ENCODE measurements at regions not wholly inside any gene's neighbourhood (a gene's known extent, or its start where the extent isn't known, plus 50 kb on each side); places are given as distances from the start of the nearest gene placed in this dataset.
"Not testable (repeated sequence)": the region's sequence is repeated elsewhere in the genome, so short reads cannot be mapped to it uniquely, and the experiment has no call there.

GRCh38 chr5:134471858-134472449, 53.5 kb upstream of the JADE2 start:
- not testable (repeated sequence) for H3K9me2 ChIP-seq (ENCODE audit: low read depth, low read length); H3K9me3 ChIP-seq (ENCODE audit: low read length); H3K27ac ChIP-seq (ENCODE audit: low read depth, low read length, poor library complexity, severe bottlenecking); H3K36me3 ChIP-seq (ENCODE audit: insufficient read depth, low read length); H3K4me3 ChIP-seq (ENCODE audit: low read depth, low read length, poor library complexity, severe bottlenecking); H3F3A ChIP-seq (ENCODE audit: insufficient read depth, low read length); H3K27me3 ChIP-seq (ENCODE audit: insufficient read depth, low read length); H2AFZ ChIP-seq (ENCODE audit: low read length); H4K20me1 ChIP-seq (ENCODE audit: insufficient read depth, low read length); H3K9ac ChIP-seq (ENCODE audit: low read length); H3K79me2 ChIP-seq (ENCODE audit: insufficient read depth, low read length); H3K4me2 ChIP-seq (ENCODE audit: low read length); H3K4me1 ChIP-seq (ENCODE audit: insufficient read depth, low read length, severe bottlenecking)

DNA sequence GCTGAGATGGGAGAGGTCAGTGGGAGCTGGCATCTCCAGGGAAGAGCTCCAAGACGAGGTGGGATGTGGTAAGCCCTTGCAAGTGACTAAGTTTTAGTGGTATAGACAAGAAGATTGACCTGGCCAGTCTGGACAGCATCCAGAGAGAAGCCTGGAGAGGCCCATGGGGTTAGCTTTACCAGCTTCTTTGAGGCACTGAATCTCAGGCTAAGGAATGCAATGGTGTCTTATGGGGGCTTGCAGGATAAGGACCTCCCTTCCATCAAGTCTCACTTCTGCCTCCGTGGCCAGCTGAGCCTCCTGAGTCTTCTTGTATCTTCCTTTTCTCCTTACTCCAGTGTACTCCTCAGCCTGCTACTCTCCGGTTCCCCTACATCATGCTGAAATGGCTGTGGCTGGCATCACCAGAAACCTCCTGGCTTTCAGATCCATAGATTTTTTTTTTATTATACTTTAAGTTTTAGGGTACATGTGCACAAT, 56.5 kb upstream of the JADE2 start:
- Histone ChIP-seq H3K79me2 (ENCODE audit: insufficient read depth, low read length) (no peaks in the 10 kb centered on the region), H3K9me2 (ENCODE audit: low read depth, low read length) (no peaks in the 10 kb centered on the region), H4K20me1 (ENCODE audit: insufficient read depth, low read length) (no peaks in the 10 kb centered on the region), H3K27ac (ENCODE audit: low read depth, low read length, poor library complexity, severe bottlenecking) (no peak overlapping the region), H3F3A (ENCODE audit: insufficient read depth, low read length) (no peaks in the 10 kb centered on the region), H3K9ac (ENCODE audit: low read length) (no peak overlapping the region), H3K36me3 (ENCODE audit: insufficient read depth, low read length) (no peaks in the 10 kb centered on the region; the same call in 1 of the 2 replicates), H3K27me3 (ENCODE audit: insufficient read depth, low read length) (no peaks in the 10 kb centered on the region), H3K4me1 (ENCODE audit: insufficient read depth, low read length, severe bottlenecking) (peaks cover 17% of the 10 kb centered on the region), H3K9me3 (ENCODE audit: low read length) (no peaks in the 10 kb centered on the region), H3K4me2 (ENCODE audit: low read length) (no peak overlapping the region), H2AFZ (ENCODE audit: low read length) (no peak overlapping the region), H3K4me3 (ENCODE audit: low read depth, low read length, poor library complexity, severe bottlenecking) (no peak overlapping the region)
- TF ChIP-seq EZH2 (IDR thresholded peaks at IDR 0.05; ENCODE audit: borderline replicate concordance, low read length) (no peak), CTCF (IDR thresholded peaks at IDR 0.05; ENCODE audit: low read length) (no peak)

DNA sequence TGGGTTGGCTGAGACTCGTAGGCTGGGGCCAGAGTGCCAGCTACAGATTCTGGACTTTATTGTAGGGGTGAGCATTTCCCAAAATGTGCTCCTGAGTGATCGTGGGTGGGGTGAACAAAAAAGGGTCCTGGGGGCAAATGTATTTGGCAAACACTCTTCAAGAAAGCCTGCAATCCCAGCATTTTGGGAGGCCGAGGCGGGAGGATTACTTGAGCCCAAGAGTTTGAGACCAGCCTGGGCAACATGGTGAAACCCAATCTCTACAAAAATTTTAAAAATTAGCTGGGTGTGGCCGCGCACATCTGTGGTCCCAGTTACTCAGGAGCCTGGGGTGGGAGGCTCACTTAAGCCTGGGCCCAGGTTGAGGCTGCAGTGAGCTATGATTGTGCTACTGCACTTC, 55.5 kb upstream of the CDKN2AIPNL start:
- no peaks in the 10 kb centered on the region for H4K20me1 ChIP-seq (ENCODE audit: insufficient read depth, low read length)
- H2AFZ ChIP-seq (ENCODE audit: low read length) = no peak overlapping the region
- no peak overlapping the region for H3K9ac ChIP-seq (ENCODE audit: low read length)
- H3K27ac ChIP-seq (ENCODE audit: low read depth, low read length, poor library complexity, severe bottlenecking) = no peak overlapping the region
- H3K79me2 ChIP-seq (ENCODE audit: insufficient read depth, low read length) = no peaks in the 10 kb centered on the region
- no peaks in the 10 kb centered on the region for H3K27me3 ChIP-seq (ENCODE audit: insufficient read depth, low read length)
- H3K9me2 ChIP-seq (ENCODE audit: low read depth, low read length) = no peaks in the 10 kb centered on the region
- peaks cover 17% of the 10 kb centered on the region for H3K4me1 ChIP-seq (ENCODE audit: insufficient read depth, low read length, severe bottlenecking)
- H3F3A ChIP-seq (ENCODE audit: insufficient read depth, low read length) = no peaks in the 10 kb centered on the region
- no peaks in the 10 kb centered on the region; the same call in 1 of the 2 replicates for H3K36me3 ChIP-seq (ENCODE audit: insufficient read depth, low read length)
- no peak overlapping the region for H3K4me2 ChIP-seq (ENCODE audit: low read length)
- H3K4me3 ChIP-seq (ENCODE audit: low read depth, low read length, poor library complexity, severe bottlenecking) = no peak overlapping the region
- H3K9me3 ChIP-seq (ENCODE audit: low read length) = no peaks in the 10 kb centered on the region
- no peak for TF ChIP-seq CTCF (IDR thresholded peaks at IDR 0.05; ENCODE audit: low read length)
- TF ChIP-seq EZH2 (IDR thresholded peaks at IDR 0.05; ENCODE audit: borderline replicate concordance, low read length) = no peak
